Kidney capillary endothelial cell (primary cell): ENCODE measurements at regions not wholly inside any gene's neighbourhood (a gene's known extent, or its start where the extent isn't known, plus 50 kb on each side); places are given as distances from the start of the nearest gene placed in this dataset.

Experiments used
- DNase-seq: peaks from one replicate; pipeline ENCODE4 v3.0.0-alpha.2; 2018; ENCODE audit warnings: low spot score

GRCh38 chr6:133583907-133584427, 304.9 kb upstream of the TCF21 start:
- DNase-seq: no peak

GRCh38 chr6:133584823-133585222, 304.1 kb upstream of the TCF21 start:
- DNase-seq: no peak

- DNase-seq: no peak
Observed at GRCh38 chr6:133585978-133586377, 302.9 kb upstream of the TCF21 start.

- no peak for DNase-seq
Observed at GRCh38 chr6:133587546-133588160, 301.3 kb upstream of the TCF21 start.

GRCh38 chr6:133590196-133590595, 298.7 kb upstream of the TCF21 start:
- DNase-seq: no peak

GRCh38 chr6:133590814-133591213, 298.1 kb upstream of the TCF21 start:
- no peak for DNase-seq

- DNase-seq: no peak
Observed at GRCh38 chr6:133591275-133591674, 297.6 kb upstream of the TCF21 start.

GRCh38 chr6:133594652-133595110, 294.2 kb upstream of the TCF21 start:
- DNase-seq: no peak

GRCh38 chr6:133595111-133595761, 293.7 kb upstream of the TCF21 start:
- DNase-seq: no peak

- no peak for DNase-seq
Observed at GRCh38 chr6:133606852-133607251, 282.1 kb upstream of the TCF21 start.

GRCh38 chr6:133608620-133609019, 280.3 kb upstream of the TCF21 start:
- DNase-seq: no peak

GRCh38 chr6:133609415-133610226, 279.3 kb upstream of the TCF21 start:
- DNase-seq: peak; percentile 52

- DNase-seq: no peak
Observed at GRCh38 chr6:133610227-133610840, 278.6 kb upstream of the TCF21 start.

- no peak for DNase-seq
Observed at GRCh38 chr6:133610971-133611370, 277.9 kb upstream of the TCF21 start.

- no peak for DNase-seq
Observed at GRCh38 chr6:133612459-133612858, 276.5 kb upstream of the TCF21 start.

GRCh38 chr6:133613211-133613610, 275.7 kb upstream of the TCF21 start:
- no peak for DNase-seq

GRCh38 chr6:133621751-133622150, 267.2 kb upstream of the TCF21 start:
- DNase-seq: no peak

GRCh38 chr6:133623065-133623464, 265.8 kb upstream of the TCF21 start:
- DNase-seq: no peak

GRCh38 chr6:133623621-133624020, 265.3 kb upstream of the TCF21 start:
- DNase-seq: no peak

- no peak for DNase-seq
Observed at GRCh38 chr6:133626096-133626666, 262.7 kb upstream of the TCF21 start.

- DNase-seq: no peak
Observed at GRCh38 chr6:133629970-133630369, 258.9 kb upstream of the TCF21 start.

GRCh38 chr6:133630651-133631050, 258.3 kb upstream of the TCF21 start:
- no peak for DNase-seq
